ENCODE measurements at regions not wholly inside any gene's neighbourhood (a gene's known extent, or its start where the extent isn't known, plus 50 kb on each side); places are given as distances from the start of the nearest gene placed in this dataset.
"Not testable (repeated sequence)": the region's sequence is repeated elsewhere in the genome, so short reads cannot be mapped to it uniquely, and the experiment has no call there.

DNA sequence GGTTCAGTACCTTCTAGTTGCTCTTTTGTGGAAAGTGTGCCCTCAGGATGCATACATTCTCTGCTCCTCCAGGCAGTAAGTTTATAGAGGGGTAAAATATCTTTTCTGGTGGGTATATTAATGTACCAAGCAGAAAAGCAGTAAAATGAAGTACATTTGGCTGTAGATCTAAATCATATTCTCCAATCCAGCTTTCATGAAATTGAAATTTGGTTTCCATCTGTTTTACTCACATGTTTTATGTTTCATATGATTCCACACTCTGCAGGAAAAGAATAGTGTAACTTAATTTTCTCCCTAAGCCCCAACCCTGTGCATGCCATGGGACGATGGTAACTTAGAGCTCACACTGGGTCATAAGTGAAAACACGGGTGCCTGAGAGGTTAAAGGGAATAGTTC is 172.3 kb downstream of the AKAIN1 start:
- intact Hi-C loops (cut with DNase I), result no loop called here
- Histone ChIP-seq H3K27me3 (no peaks in the 10 kb centered on the region), H3K9me3 (no peaks in the 10 kb centered on the region), H3K4me1 (no peaks in the 10 kb centered on the region), H3K36me3 (no peaks in the 10 kb centered on the region), H3K4me3 (replicated peaks in 1 of 3) (no peak overlapping the region), H3K27ac (no peak overlapping the region)
- no peak for DNase-seq
- TF ChIP-seq CTCF (IDR thresholded peaks at IDR 0.05) (no peak), POLR2A (IDR thresholded peaks at IDR 0.05) (no peak)
- 80 to 83% methylated on average over 2 of the region's 2 CpGs for WGBS, 2 donors

- intact Hi-C loops (cut with DNase I), result no loop called here
- DNase-seq, result no peak
- H3K4me3 ChIP-seq (replicated peaks in 1 of 3), result no peak overlapping the region
- no peaks in the 10 kb centered on the region for H3K4me1 ChIP-seq
- no peaks in the 10 kb centered on the region for H3K36me3 ChIP-seq
- TF ChIP-seq POLR2A (IDR thresholded peaks at IDR 0.05), result no peak
- no peak for TF ChIP-seq CTCF (IDR thresholded peaks at IDR 0.05)
- H3K9me3 ChIP-seq, result no peaks in the 10 kb centered on the region
- no peaks in the 10 kb centered on the region for H3K27me3 ChIP-seq
- H3K27ac ChIP-seq, result no peak overlapping the region
Observed at GRCh38 chr18:5021558-5021957, 175.5 kb downstream of the AKAIN1 start.

- TF ChIP-seq POLR2A (IDR thresholded peaks at IDR 0.05) (no peak), CTCF (IDR thresholded peaks at IDR 0.05) (no peak)
- H3K27me3 ChIP-seq, result no peaks in the 10 kb centered on the region
- WGBS, 2 donors, result 65 to 70% methylated on average over 4 of the region's 4 CpGs
- no peaks in the 10 kb centered on the region for H3K36me3 ChIP-seq
- no peak for DNase-seq
- H3K27ac ChIP-seq, result no peak overlapping the region
- no peaks in the 10 kb centered on the region for H3K9me3 ChIP-seq
- no peak overlapping the region for H3K4me3 ChIP-seq (replicated peaks in 1 of 3)
- intact Hi-C loops (cut with DNase I), result no loop called here
- H3K4me1 ChIP-seq, result no peaks in the 10 kb centered on the region
Observed at GRCh38 chr18:5015213-5015612, 181.8 kb downstream of the AKAIN1 start.

- DNase-seq; H3K4me1 ChIP-seq; H3K9me3 ChIP-seq; H3K27ac ChIP-seq; H3K27me3 ChIP-seq; H3K36me3 ChIP-seq; H3K4me3 ChIP-seq (replicated peaks in 1 of 3); intact Hi-C loops (cut with DNase I): not testable (repeated sequence)
- 15 to 23% methylated on average over 6 to 24 of the region's 32 CpGs for whole genome bisulfite sequencing, 2 donors
Observed at GRCh38 chr18:5004031-5004820, 192.8 kb downstream of the AKAIN1 start.

DNA sequence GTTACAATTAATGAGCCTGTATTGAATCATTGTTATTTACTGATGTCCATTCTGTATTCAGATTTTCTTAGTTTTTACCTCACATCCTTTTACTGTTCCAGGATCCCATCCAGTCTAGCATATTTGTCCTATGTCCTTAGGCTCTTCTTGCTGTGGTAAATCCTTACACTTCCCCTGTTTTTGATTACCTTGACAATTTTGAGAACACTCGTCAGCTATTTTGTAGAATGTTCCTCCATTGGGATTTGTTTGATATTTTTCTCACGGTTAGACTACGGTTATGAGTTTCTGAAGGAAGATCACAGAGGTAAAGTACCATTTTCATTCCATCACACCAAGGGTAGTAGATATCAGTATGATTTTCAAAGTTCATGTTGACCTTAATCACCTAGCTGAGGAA is 202.3 kb downstream of the AKAIN1 start:
- no peaks in the 10 kb centered on the region for H3K9me3 ChIP-seq
- DNase-seq, result no peak
- no peaks in the 10 kb centered on the region for H3K36me3 ChIP-seq
- intact Hi-C loops (cut with DNase I), result no loop called here
- no peaks in the 10 kb centered on the region for H3K4me1 ChIP-seq
- no peak for TF ChIP-seq CTCF (IDR thresholded peaks at IDR 0.05)
- no peak for TF ChIP-seq POLR2A (IDR thresholded peaks at IDR 0.05)
- no peak overlapping the region for H3K27ac ChIP-seq
- WGBS, 2 donors, result 90 to 92% methylated on average over 3 of the region's 3 CpGs
- no peaks in the 10 kb centered on the region for H3K27me3 ChIP-seq
- H3K4me3 ChIP-seq (replicated peaks in 1 of 3), result no peak overlapping the region
